Sigmoid colon (tissue), 4 donors: ENCODE measurements at regions not wholly inside any gene's neighbourhood (a gene's known extent, or its start where the extent isn't known, plus 50 kb on each side); places are given as distances from the start of the nearest gene placed in this dataset.

ENCODE experiments used
- CTCF ChIP-seq, 4 experiments: fragments of 450-650 bp in 3 of 4; fragments of 200-600 bp in 1 of 4; IDR thresholded peaks; one replicate each; pipeline ENCODE4 v1.5.1; 2016 to 2019; ENCODE audit warnings: antibody characterized with exemption in 4 of 4, mild to moderate bottlenecking in 3 of 4, moderate library complexity in 2 of 4
- EP300 ChIP-seq, 4 donors: sonication (generic); formaldehyde crosslinking; IDR thresholded peaks; one replicate each; pipeline ENCODE4 v1.6.1; 2017; ENCODE audit warnings: antibody characterized with exemption in 4 of 4
- POLR2A ChIP-seq, 2 donors: fragments of 450-650 bp; IDR thresholded peaks; one replicate each; pipeline ENCODE4 v1.6.1; 2016; ENCODE audit warnings: antibody characterized with exemption in 2 of 2, mild to moderate bottlenecking in 2 of 2, moderate library complexity in 2 of 2
- POLR2AphosphoS5 ChIP-seq, 4 donors: sonication (generic); formaldehyde crosslinking; IDR thresholded peaks; one replicate each; pipeline ENCODE4 v1.6.1; 2017; ENCODE audit warnings: antibody characterized with exemption in 4 of 4

- TF ChIP-seq EP300 (IDR thresholded peaks at IDR 0.05), result no peak
- TF ChIP-seq POLR2A (IDR thresholded peaks at IDR 0.05), result no peak
- TF ChIP-seq POLR2AphosphoS5 (IDR thresholded peaks at IDR 0.05), result no peak
- no peak for TF ChIP-seq CTCF (IDR thresholded peaks at IDR 0.05)
Observed at GRCh38 chr10:133013463-133013862, 71.1 kb upstream of the CFAP46 start.
